ENCODE measurements at regions not wholly inside any gene's neighbourhood (a gene's known extent, or its start where the extent isn't known, plus 50 kb on each side); places are given as distances from the start of the nearest gene placed in this dataset.

DNA sequence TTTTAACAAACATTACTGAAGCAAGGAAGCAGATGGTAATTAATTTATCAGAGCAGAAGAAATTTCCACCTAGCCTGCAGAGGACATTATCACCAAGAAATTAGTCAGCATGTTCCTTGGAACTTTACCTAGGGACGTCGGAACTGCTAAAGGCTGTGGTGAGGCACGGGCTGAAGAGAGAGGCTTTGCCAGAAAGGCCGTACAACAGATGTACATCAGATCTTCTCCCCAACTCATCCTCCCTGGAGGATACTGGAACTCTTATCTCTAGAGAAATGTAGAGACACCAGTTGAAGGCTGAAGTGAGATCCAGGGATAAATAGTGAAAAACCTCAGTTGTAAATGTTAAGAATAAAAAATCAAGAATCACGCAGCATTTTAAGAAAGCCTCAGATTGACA is 257.1 kb downstream of the SAMD5 start:
- no peak for DNase-seq

DNA sequence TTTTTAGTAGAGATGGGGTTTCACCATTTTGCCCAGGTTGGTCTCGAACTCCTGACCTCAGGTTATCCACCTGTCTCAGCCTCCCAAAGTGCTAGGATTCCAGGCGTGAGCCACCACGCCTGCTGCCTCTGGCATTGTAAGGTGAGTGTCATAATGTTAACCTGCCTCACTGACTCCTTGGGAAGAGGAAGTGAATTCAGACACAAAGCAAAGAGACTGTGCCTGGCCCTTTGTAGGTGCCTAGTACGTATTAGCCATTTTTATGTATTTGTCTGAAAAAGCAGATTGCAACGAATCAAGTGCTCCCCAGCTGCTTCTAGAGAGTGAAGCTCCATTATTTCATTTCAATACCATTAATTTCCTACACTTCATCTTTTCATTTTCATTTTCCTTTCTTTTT is 260.5 kb downstream of the SAMD5 start:
- DNase-seq, result no peak

DNA sequence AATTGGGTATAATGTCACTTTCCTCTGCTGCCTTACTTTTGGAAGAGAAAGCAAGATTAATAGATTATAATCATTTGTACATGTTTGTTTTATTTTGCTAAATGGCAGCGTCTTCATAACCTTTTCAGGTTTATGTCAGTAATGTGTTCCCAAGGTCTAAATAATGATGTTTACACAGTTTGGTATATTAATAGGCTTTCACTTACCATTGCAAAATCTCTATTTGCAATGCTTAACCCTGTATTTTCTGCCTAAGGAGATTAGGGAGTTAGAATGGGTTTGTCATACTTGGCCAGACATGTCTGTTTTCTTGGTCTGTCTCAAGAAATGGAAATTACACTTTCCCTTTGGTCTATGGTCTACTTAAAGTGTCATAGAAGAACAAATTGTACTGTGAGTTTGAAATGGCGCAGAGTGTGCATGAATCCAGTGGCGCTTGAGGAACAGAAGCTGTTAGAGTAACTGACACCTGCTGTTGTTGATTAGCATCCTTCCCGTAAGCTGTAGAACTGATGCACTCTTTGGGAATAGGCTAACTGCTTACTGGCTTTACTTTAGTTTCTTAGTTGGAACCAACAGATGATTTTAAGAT is 261.1 kb downstream of the SAMD5 start:
- DNase-seq, result no peak

DNA sequence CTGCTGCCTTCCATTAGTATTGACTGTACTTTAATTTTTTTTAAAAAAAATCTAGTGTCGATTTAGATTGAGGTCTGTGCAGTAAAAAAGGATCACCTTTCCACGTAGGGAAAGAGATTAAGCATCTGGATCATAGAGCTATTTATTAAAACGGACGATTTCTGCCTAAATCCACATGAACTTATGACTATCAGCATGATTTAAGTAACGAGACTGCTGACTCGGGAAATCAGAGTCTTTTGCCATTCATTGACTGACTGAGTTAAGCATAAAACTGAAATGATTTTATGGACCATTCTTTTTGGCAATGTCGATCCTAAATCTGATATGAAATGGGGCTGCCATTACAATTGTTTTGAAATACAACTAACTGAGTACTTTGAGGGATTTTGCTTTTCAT is 261.7 kb downstream of the SAMD5 start:
- DNase-seq, result no peak

DNA sequence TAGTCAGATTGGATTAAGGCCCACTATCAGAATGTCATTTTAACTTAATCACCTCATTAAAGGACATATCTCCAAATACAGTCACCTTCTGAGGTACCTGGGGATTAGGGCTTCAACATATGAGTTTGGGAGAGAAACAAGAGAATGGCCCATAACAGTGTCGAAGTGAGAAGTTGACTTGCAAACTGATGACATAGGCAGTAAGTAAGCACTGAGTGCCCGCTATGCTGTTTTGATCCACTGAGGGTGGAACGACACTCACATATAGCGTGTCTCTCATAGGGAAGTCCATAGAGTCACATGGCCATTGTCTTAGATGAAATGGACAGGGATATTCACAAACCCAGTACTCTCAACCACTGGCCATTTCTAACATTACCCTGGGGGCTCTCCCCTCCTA is 264.2 kb downstream of the SAMD5 start:
- no peak for DNase-seq

DNA sequence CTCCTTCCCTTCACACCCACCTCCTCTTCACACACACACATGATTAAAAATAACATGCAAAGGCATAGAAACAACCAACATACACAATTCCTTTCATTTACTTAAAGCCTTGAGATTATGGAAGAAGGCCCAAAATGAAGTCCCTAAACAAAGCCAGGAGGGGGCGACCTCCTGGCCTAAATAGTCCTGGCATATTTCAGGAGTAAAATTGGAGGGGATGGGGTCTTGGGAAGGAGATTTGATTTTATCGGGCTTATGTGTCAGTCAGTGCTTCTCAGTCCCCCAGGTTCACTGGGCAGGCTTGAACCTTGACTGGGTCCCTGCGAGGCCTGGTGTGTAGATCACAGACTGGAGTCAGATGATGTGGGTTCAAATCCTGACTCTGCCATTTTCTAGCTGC is 266.4 kb downstream of the SAMD5 start:
- DNase-seq, result no peak

DNA sequence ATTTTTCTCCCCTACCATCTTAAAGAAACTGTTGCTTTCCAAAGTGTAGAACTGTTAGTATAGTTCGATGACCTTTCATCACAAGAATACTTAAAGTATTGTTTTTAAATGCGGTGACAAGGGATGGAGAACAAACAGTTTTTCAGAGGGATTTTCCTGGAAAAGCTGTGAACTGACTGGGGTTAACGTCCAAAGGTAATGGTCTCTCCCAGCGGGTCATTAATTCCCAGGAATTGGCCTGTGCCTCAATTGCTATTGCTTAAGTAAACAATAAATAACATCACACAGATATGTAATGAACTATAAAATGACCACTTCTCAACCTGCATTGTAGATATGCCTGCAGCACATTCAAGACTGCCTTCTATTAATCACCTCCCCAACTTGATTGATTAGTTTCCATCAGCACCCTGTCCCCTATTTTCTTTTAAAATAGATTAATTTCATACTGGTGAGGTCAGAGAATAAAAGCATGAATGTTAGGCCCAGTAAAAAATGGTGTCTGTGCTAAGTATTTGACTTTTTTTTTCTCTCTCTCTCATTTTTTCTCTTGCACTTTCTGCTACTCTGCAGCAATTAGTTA is 268.2 kb downstream of the SAMD5 start:
- DNase-seq, result no peak

DNA sequence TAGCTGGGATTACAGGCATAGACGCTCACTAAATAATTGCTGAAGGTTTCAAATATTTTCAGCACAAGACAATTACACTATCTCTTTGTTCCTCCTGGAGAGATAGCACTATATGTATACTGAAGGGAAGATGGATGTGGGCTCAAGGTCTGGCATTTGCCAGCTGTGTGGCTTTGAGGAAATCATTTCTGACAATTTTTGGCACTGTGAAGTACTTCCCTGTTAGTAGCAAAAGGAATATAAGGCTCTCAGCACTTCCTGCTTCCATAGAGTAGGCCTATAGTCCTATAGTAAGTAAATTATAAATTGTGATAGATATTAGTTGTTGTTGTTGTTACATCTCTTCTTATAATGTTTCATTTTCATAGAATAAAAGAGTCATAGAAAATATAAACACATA is 271.1 kb downstream of the SAMD5 start:
- DNase-seq, result no peak

DNA sequence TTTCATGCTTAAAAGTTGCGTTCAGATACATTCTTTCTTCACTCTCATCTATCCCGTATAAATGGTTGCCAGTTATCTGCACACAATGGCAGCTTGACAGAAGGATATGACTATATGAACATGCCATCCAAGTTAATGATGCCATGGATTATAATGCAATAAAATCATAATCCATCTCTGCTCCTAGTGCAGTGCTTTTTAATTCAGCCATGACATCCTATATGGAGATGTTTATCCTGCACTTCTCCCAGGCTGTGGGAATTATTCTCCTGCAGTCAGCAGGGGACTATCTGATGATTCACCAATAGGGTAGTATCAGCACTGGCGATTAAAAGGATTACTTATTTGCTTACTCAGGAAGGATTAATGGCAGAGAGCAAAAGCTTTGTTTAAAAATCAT is 273.8 kb downstream of the SAMD5 start:
- DNase-seq, result no peak

DNA sequence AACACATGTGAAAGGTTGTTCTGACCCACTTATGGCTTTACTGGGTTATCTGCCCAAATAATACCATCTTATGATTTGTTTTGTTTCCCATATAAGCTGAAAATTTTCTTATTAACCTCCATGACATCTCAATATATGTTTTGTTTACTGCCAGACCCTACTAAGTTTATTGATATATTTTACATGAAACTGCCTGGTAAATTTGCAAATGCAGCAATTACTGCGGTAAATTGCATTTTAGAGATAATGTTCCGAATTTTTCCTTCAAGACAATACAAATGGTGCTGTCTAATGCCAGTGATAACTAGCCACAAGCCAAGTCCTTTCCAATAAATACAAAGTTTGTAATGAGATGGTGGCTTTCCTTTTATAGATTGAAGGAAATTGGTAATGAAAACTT is 275.9 kb downstream of the SAMD5 start:
- no peak for DNase-seq

DNA sequence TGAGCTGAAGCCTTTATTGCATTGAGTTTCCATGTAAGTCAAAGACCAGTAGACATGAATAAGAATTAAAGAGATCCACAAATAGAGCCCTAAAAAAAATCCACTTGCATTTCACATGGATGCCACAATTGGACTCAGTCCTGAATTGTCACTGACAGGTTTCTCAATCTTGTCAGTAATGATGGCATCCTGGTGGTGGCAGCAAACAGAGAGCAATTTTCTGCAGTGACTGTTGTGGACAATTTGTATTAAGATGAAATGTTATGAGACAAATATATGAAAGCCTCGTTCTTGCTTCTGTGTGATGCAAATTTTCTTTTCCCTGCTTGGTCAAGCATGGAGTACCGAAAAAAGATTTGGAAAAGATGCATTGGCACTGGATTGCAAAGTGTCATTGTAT is 278.9 kb downstream of the SAMD5 start:
- no peak for DNase-seq

DNA sequence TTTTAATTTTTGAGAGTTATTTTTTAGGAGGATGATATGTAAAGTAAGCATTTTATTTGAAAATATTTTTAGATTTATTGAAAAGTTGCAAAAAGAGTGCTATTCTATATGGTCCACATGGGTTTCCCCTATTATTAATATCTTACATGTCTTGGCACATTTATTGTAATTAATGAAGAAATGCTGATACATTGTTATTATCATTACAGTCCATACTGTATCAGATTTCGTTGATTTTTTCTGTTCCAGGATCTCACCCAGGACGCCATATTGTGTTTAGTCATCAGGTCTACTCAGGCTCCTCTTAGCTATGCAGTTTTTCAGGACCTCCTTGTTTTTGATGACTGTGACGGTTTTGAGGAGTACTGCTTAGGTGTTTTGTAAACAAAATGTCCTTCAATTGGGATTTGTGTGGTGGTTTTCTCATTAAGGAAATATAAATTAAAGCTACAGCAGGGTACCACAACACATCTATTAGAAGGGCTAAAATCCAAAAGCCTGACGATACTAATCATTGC is 281.0 kb downstream of the SAMD5 start:
- no peak for DNase-seq

DNA sequence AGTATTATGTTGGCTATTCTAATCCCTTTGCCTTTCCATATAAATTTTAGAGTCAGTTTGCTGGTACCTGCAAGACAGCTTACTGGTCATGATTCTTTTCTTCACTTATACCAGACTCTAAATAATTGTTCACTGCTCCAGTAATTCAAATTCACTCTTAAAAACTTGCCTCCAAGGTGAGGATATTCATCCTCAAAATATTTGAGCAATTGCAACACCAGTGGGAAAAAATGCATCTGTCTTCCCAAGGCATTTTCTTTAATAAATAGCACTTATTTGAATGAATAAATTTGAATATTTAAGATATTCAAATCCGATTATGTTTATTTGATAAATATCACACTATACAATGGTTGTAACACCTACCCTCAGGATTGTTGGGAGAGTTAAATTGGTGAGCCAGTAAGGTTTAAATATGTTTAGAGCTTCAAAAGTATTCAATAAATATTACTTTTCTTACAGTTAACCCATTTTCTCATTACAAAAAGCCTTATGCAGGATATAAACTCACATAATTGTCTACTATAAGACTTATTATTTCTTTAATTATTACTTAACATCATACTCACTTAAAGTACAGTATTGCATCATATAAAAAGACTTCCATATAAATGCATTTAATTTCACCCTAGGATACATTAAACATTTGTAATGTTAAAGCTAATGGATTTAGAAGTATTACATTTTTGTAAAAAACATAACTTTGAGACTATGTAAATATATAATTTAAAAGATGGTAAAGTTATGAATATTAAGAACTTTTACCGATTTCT is 285.6 kb downstream of the SAMD5 start:
- DNase-seq, result no peak

DNA sequence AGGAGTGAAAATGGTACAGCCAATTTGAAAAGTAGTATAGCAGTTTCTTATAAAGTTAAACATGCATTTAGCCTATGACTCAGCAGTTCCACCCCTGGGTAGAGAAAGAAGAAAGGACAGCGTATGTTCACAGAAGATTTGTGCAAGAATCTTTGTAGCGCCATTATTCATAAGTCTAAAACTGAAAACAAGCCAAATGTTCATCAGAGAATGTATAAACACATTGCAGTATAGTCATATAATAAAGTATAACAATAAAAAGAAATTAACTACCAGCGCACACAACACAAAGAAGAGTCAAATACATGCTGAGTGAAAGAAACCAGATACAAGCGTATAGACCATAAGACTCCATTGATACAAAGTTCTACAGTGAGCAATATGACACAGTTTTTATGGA is 294.0 kb downstream of the SAMD5 start:
- no peak for DNase-seq

DNA sequence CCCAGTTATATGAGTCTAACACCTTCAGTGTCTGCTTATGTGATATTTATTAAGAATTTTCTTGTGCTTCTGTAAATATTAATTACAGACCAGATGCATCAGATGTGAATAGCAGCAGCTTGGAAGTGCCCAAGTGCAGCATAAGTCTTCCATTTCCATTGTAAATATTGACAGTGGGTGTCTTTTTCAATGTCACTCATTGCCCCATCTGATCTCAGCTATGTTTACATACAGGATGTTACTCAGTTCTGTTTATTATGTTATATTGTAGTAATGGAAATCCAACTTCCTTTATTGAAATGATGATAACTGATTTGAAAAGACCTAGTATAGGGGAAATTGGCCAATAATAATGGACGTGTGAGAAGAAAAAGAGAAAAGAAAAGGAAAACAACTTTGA is 296.7 kb downstream of the SAMD5 start:
- DNase-seq, result no peak

DNA sequence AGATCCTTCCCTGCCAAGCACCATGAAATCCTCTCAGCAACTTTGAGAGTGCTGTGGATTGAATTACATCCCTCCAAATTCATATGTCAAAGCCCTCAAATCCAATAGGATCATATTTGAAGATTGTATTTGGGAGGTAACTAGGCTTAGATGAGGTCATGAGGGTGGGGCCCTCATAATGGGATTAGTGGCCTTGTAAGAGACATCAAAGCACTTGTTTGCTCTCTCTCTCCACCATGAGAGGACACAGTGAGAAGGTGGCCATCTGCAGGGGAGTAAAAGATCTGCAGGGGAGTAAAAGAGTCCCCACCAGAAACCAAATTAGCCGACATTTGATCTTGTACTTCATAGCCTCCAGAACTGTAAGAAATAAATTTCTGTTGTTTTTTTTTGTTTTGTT is 298.2 kb downstream of the SAMD5 start:
- no peak for DNase-seq

DNA sequence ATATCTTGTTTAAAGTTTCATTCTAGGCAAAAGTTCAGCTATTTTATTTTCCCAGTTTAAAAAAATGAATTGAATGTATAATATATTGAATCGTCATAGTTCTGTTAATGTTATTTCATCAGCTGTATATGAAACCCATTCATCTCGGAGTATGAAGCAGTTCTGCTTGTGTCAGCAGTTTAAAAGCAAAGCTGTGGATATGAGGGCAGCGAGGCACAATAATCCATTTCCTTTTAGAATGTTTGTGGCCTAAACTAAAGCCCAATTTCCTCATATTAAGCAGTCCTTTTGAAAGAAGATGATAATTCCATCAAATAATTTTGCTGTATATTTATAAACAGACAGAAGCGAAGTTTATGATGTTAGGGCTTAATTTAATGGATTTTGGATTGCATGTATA is 300.1 kb downstream of the SAMD5 start:
- DNase-seq, result no peak

DNA sequence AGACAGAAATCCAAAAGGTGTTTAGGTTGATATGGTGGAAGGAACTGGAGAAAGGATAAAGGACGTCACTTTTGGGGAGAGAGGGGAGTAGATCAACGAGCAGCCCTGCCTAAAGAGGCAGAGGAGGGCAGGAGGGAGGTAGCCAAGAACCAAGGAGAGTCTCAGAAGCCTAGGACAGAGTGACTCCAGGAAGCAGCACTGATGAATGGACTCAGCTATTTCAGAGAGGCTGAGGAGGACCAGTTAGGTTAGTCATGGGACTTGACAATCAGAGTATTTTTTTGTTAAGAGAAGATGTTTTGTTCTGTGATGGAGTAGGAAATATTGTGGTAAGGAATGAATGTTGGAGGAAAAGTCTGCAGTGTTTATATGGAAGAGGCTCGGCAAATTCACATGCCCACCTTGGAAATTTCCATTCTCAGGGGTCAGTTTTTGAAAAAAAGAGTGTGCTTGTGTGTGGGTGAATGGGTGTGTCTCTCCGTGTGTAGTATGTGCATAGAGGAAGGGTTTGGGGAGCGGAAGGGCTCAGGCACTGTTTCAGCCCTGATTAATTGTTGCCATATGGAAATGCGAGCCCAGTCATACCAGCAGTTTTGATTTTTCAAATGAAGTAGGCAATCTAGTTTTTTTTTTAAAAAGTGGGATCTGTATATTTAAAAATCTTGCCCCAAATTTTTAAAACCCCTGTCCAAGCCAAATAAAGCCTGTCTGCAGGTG is 303.6 kb downstream of the SAMD5 start:
- no peak for DNase-seq

DNA sequence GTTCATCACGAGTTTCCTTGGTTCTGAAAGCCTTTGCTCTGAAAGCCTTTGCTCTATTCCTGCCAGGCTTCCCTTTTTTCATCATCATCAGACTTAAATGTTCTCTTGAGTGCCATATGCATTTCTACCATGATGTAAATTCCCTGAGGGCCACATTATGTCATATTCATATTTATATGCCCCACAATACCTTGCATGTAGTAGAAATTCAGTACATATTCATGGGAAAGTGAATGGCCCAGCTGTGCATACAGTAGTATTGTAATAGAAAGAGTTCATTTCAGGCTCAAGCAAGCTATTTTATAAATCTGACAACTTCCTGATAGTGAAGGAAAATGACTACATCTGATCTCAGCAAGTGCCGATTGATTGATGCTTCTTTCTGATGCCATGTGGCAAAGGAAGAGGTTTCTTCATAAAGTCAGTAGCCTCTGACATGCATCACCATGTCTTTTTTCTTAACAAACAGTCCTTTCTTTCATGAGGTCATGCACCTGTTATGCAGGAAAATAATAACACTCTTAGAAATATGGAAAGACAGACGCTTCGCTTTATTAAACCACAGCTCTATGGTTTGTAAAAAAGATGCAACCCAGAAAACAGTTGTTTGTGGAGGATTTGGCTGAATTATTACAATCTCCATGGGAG is 308.7 kb downstream of the SAMD5 start:
- no peak for DNase-seq

DNA sequence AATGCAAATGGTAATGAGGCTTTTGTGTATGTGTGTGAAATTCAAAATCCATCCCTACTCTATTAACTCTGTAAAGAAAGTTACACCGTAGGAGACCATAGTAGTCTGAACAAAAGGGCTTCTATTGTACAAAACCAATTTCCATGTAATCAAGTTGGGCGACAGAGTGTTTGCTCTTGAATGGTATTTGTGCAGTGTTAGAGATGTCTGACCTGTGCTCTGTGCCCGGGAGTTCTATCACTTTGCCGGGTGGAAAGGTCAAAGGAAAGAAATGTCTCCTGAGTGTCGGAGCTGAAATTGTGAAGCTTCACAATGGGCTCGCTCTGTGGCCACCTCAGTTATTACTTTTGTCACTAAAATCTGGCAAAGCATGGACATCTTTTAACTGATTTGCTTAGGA is 312.0 kb downstream of the SAMD5 start:
- DNase-seq, result no peak

DNA sequence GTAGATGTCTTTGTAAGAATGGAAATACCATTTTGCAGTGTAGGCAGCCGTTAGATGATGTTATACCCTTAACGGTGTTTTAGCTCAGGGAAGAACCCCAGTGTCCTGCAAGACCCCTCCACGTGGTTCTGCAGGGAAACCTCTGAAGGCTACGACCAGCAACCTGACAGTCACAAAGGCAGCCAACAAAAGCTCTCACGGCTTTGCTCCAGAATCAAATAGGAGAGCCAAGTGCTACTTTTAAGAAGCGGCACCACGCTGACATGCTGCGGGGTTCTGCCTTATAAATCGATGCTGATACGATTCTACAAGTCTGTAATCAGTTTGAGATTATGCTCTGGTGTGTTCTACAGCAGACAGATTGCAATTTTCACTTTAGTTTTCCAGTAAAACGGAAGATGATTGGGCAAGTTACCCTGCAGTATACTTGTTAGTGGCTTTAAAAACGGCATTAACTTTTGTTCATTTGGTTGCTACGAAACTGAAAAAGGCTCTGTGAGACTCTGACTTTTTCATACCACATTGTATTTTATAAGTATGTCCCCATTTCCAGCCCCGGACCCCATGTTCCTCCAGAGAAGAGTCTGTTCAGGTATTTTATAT is 312.9 kb downstream of the SAMD5 start:
- DNase-seq, result no peak

DNA sequence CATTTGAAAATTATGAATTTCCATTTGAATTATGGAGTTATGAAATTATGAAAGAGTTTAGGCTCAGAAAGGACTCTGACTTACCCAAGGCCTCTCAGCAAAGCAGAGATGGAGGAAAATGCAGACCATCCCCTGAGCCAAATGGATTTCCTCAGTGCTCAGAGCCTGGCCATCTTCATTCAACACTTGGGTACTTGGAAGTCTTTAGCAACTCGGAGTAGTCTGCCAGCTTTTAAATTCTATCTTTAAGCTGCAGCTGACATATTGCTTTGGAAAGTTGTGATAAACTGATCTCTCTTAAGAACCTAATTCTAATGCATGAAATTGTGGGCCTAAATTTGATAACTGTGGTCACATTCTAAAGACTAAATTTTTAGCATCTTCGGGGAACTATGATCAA is 315.4 kb downstream of the SAMD5 start:
- no peak for DNase-seq

DNA sequence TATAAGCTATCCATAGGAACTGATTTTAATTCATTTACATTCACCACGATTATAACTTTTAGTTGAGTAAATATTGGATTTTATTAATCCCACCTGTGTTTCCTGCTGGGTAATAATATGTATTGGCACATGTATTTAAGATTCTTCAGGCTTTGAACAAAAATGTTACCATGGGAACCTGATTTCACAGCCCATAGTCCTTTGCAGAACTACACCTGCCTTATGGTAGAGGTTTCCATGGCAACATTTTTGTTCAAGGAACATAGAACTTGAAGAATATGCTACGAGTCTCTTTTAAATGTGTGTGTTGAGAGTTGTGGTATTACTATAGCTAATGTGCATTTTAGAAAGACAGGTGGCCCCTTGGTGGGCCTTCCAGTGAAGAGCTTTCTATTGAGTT is 317.4 kb downstream of the SAMD5 start:
- DNase-seq, result no peak
